Fibroblast of skin of right quadriceps (primary cell): ENCODE measurements at regions not wholly inside any gene's neighbourhood (a gene's known extent, or its start where the extent isn't known, plus 50 kb on each side); places are given as distances from the start of the nearest gene placed in this dataset.
"Not testable (repeated sequence)": the region's sequence is repeated elsewhere in the genome, so short reads cannot be mapped to it uniquely, and the experiment has no call there.

Experiments used
- DNase-seq: peaks from one replicate; pipeline ENCODE4 v3.0.0-alpha.2; 2013

DNA sequence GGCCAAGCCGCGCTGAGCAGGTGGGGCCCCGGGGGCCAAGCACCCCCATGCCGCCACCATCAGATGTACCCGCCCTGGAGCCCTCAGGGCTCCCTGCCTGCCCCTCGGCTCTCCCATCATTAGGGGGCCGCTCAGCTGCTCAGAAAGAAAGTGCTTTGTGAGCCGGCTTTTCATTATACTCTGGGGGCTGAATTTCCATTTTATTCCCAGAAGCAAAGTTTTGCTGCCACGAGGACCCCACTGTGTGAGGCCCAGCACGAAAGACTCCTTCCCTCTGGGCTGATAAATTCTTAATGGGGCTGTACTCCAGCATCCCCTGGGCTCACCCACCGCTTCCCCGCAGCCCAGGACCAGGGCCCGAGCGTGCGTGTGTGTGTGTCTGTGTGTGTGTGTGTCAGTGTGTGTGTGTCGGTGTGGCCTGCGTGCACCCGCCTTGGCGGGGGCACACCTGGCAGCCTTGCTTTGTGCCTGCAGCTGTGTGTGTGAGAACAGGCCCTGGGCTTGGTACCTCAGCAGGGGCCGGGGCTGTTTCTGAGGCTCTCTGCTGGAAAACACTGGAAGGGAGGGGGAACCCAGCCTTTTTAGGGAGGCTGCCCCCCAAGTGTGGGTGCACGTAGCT is 103.0 kb upstream of the GSE1 start:
- DNase-seq, result no peak

GRCh38 chr16:85511938-85512807 is 100.9 kb upstream of the GSE1 start:
- DNase-seq, result no peak

- DNase-seq, result no peak
Observed at GRCh38 chr16:85512808-85513115, 100.4 kb upstream of the GSE1 start.

- no peak for DNase-seq
Observed at GRCh38 chr16:85513180-85513579, 99.9 kb upstream of the GSE1 start.

- DNase-seq, result no peak
Observed at GRCh38 chr16:85513649-85514048, 99.5 kb upstream of the GSE1 start.

DNA sequence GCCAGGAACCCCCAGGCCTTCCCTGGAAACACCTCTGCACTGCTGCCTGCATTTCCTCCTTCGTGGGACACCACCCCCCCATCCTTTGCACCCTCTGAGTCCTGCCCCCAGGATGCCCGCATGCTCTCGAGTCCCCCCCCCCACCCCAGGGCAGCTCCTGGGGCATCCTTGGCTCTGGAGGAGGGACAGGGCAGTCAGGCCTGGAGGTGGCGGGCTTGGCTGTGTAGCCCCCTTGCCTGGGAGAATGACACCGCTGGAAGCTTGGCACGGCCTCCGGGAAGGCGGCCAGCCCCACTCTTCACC is 98.9 kb upstream of the GSE1 start:
- no peak for DNase-seq

DNA sequence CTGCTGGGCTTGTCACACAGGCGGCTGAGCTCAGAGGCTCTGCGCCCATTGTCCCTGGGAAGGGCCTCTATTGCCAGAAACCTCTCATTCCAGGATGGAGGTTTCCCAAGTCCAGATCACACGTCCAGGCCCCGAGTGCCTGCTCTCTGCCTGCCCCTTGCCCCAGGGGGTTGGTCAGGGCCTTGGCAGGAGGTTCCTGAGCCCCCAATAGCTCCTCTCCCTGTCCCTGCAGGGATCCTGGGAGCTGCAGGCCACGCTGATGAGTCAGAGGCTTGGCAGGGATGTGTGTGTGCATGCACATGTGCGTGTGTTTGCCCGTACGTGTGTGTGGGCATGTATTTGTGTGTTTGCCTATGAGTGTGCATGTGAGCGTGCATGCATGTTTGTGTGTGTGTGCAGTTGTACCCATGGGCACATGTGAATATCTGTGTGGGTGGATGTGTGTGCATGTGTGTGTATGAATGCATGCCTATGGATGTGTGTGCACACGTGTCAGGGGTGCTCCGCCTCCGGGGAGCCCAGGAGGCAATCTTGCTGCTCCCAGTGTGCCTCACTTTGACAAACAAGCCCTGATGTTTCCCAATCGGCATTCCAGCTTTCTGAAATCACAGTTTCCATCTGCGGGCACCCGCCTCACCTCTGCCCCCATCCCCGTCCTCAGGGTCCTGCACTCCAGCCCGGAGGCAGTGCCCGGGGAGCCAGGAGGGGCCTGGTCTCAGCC is 98.4 kb upstream of the GSE1 start:
- peak; percentile 95 for DNase-seq

- DNase-seq, result no peak
Observed at GRCh38 chr16:85515319-85515745, 97.8 kb upstream of the GSE1 start.

DNA sequence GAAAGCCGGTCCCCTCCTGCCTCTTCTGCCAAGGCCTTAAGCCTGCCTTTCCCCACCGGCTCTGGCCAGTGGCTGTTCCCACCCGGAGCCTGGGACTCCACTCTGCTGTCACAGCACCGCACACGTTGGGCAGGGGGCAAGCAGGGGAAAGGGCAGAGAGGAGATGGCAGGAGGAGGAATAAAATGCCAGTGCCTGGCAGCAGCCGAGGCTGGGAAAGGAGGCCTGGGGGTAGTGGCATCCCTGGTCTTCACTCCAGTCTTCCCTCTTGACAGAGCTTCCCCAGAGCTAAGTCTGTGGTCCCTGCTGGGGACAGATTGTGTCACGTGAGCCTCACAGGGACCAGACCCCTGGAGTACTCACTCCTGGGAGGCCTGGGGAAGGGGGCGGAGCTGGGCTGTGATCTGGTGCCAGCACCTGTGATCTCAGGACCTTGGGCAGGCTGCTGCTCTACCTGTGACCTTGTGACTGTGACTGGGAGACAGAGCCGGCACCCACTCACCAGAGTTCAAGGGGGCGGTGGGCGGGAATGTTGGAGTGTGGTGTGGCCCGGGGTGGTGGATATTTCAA is 97.2 kb upstream of the GSE1 start:
- DNase-seq, result no peak

GRCh38 chr16:85517154-85517553 is 96.0 kb upstream of the GSE1 start:
- DNase-seq, result no peak

GRCh38 chr16:85517563-85518179 is 95.5 kb upstream of the GSE1 start:
- DNase-seq, result no peak

DNA sequence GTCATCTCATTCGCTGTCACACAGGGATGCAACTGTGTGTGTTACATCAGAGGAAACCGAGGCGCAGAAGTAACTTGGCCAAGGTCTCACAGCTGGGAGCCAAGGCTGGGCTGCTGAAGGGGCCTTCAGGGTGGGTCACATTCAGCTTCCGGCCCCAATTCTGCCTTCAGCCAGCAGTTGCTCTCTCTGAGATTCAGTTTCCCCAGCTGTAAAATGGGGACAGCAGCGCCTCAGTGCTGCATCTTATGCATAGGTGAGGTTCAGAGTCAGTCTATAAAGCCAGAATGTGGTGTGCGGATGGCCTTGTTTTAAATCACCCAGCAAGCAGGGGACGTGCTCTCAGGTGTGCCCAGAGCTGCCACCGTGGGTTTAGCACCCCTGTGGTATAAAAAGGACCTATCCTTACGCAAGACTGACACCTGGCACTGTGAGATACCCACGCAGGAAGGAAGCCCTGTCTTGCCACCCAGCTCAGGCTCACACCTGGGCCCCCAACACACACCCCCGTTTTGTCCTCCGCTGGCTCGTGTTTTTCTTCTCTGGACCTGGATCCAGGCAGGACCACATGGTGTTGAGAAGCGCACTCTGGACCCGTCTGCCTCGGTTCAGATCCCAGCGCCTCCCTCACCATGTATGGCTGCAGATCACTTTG is 94.6 kb upstream of the GSE1 start:
- DNase-seq, result no peak

DNA sequence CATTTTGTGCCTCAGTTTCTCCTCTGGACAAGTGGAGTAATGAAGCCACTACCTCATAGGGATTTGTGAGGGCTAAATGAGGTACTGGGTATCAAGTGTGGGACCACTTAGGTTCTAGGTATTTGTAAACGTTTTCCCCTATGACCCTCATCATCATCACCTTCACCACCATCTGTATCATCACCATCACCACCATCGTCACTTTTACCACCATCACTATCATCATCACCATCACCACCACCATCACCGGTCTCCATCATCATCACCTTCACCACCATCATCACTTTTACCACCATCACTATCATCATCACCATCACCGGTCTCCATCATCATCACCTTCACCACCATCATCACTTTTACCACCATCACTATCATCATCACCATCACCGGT is 94.1 kb upstream of the GSE1 start:
- not testable (repeated sequence) for DNase-seq

- DNase-seq, result no peak
Observed at GRCh38 chr16:85519540-85520231, 93.4 kb upstream of the GSE1 start.

DNA sequence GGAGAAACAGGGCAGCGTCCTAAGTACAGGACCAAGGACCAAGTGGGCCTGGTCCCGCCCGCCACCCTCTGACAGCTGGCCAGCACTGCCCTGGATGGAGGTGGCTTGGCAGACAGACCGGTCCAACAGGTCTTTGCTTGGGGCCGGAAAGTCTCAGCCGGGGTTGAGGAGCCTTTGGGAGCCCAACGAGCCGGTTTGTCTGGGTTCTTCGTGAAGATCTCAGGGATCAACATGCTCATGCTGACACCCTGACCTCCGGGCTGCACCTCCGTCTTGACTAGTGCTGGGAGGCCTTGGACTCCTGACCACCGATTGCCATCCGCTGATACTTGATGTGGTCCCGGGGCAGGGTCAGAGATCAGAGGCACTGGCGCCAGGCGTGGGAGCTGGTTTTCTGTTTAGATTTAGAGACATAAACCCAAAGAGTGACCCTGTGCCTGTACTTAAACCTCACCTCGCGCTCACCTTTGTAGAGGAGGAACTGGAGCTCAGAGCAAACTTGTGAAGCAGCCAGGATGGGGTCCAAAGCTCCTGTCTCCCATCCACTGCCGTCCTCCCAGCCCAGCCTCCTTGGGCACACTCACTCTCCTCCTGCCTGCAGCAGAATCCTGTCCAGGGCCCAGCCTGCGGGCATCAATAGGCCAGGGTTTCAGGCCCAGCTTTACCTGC is 92.1 kb upstream of the GSE1 start:
- DNase-seq, result no peak

- peak; percentile 35 for DNase-seq
Observed at GRCh38 chr16:85521552-85522307, 91.4 kb upstream of the GSE1 start.

GRCh38 chr16:85522308-85522841 is 90.7 kb upstream of the GSE1 start:
- no peak for DNase-seq

DNA sequence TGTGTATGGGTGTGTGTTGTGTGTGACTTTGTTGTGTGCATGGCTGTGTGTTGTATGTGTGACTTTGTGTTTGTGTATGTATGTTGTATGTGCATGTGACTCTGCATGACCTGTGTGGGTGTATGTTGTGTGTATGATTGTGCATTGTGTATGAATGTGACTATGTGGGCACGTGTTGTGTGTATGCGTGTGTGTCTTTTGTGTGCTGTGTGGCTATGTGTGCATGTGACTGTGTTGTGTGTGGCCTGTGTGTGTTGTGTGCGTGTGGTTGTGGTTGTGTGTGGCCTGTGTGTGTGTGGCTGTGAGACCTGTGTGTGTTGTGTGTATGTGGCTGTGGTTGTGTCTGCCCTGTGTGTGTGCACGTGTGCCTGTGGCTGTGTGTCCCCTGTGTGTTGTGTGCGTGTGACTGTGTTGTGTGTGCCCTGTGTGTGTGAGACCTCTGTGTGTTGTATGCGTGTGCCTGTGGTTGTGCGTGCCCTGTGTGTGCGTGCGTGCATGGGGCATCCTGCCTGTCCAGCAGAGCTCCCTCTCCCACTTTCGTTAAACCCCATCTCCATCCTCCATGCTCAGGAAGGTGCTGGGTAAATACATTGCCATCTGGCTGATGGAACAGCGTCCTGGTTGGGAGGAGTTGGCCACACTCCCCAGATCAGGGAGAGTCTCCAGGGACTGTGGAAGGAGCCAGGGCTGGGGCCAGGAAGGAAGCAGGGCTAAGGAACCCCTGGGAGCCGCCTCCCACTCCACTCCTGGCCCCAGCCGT is 90.1 kb upstream of the GSE1 start:
- DNase-seq, result peak; percentile 70

- DNase-seq, result no peak
Observed at GRCh38 chr16:85523602-85524364, 89.3 kb upstream of the GSE1 start.
